Fibroblast of mammary gland (primary cell): ENCODE measurements at regions not wholly inside any gene's neighbourhood (a gene's known extent, or its start where the extent isn't known, plus 50 kb on each side); places are given as distances from the start of the nearest gene placed in this dataset.

Experiments
- DNase-seq: peaks from one replicate; pipeline ENCODE4 v3.0.0-alpha.2; 2010; ENCODE audit warnings: low read depth
- H3K4me3 ChIP-seq: 2 replicates; pipeline ENCODE4 v1.5.1; 2011; ENCODE audit warnings: low read depth, mild to moderate bottlenecking, low read length, moderate library complexity; ENCODE audit not compliant: control insufficient read depth
- CTCF ChIP-seq: conservative IDR thresholded peaks from 2 replicates; pipeline ENCODE4 v1.5.1; 2011; ENCODE audit warnings: low read depth, low read length, inconsistent platforms; ENCODE audit not compliant: control insufficient read depth, insufficient read depth

- no peak for DNase-seq
- no peak overlapping the region for H3K4me3 ChIP-seq
- TF ChIP-seq CTCF: no peak
Observed at GRCh38 chr4:52192001-52192400, 140.9 kb downstream of the SPATA18 start.

DNA sequence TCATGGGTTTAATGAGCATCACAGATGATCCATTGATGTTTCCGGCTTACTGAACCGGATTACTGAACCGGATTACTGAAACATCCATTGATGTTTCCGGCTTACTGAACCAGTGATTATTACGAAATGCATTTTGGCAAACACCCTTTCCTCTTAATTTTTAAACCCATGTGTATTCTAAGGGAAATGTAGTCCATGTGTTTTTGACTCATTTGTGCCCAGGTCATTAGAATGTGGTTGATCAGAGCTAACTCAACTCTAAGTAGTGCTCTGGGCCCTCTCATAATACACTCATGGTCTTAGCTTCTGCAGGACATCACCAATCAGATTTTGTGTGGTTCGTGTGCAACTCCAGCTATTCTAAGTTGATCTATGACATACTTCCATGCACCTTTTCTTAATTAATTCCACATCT, 141.6 kb downstream of the SPATA18 start:
- no peak overlapping the region for H3K4me3 ChIP-seq
- DNase-seq: peak; percentile 99
- TF ChIP-seq CTCF: no peak

DNA sequence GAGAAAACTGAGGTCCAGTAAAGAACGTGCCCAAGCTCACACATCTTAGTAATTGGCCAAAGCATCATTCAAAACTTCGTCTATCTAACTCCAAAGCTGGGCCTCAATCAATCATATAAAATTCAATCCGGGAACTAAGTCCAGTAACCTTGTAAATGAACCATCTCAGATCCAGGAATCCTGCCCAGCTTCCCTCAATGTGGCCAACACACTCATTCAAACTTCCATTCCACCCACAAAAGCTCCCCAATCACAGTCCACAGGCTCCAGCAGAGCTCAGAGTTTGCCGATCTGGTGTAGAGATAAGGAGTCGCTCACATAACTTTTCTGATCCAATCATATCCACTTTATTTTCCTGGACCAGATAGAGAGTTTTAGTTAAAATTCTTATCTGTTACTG, 144.8 kb downstream of the SPATA18 start:
- DNase-seq: no peak
- TF ChIP-seq CTCF: no peak
- H3K4me3 ChIP-seq: no peak overlapping the region

DNA sequence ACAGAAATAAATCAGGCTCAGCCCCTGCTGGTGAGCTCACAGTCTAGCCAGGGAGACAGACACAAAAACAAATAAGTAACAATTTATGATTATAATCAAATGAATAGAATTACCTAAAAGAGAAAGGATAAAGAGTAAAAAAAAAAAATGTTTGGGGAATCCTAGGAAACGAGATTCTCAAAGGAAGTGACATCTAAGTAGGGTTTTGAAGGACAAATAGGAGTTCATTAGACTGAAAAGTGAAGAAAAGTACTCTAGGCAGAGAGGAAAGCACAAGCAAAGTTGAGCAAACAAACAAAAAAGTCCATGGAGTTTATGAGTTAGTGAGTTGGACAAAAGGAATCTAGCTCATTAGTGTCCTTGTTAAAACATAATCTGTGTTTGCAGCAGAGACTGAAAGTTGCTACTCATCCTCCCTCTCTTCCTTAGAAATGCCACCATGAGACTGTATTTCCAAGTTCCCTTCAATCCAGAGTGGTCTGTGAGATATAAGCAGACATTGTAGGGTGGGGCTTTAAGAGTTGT, 145.6 kb downstream of the SPATA18 start:
- H3K4me3 ChIP-seq: no peak overlapping the region
- TF ChIP-seq CTCF: no peak
- DNase-seq: no peak

- no peak for DNase-seq
- no peak overlapping the region for H3K4me3 ChIP-seq
- no peak for TF ChIP-seq CTCF
Observed at GRCh38 chr4:52197306-52197705, 146.2 kb downstream of the SPATA18 start.

- peak; percentile 37 for DNase-seq
- H3K4me3 ChIP-seq: no peak overlapping the region
- TF ChIP-seq CTCF: no peak
Observed at GRCh38 chr4:52198294-52198693, 147.2 kb downstream of the SPATA18 start.
